Spinal cord (tissue), 9 donors: ENCODE measurements at regions not wholly inside any gene's neighbourhood (a gene's known extent, or its start where the extent isn't known, plus 50 kb on each side); places are given as distances from the start of the nearest gene placed in this dataset.
"Not testable (repeated sequence)": the region's sequence is repeated elsewhere in the genome, so short reads cannot be mapped to it uniquely, and the experiment has no call there.

Source experiments
- DNase-seq, 6 donors: peaks; one replicate each; pipeline versions ENCODE4 v3.0.0 to v3.0.0-alpha.2; 2013 to 2015; ENCODE audit warnings: low spot score in 6 of 6, low read depth in 4 of 6
- H3K27ac ChIP-seq: one replicate; pipeline ENCODE4 v1.5.1; 2013; ENCODE audit warnings: low read depth, low read length, control low read depth
- H3K27me3 ChIP-seq: one replicate; pipeline ENCODE4 v1.6.1; 2013; ENCODE audit warnings: low read length; ENCODE audit not compliant: control insufficient read depth, insufficient read depth
- H3K36me3 ChIP-seq: one replicate; pipeline ENCODE4 v1.6.1; 2013; ENCODE audit warnings: low read length; ENCODE audit not compliant: control insufficient read depth, insufficient read depth
- H3K4me1 ChIP-seq: one replicate; pipeline ENCODE4 v1.6.1; 2013; ENCODE audit warnings: low read length; ENCODE audit not compliant: control insufficient read depth, insufficient read depth
- H3K4me3 ChIP-seq: one replicate; pipeline ENCODE4 v1.5.1; 2013; ENCODE audit warnings: low read depth, low read length, control low read depth
- H3K9me3 ChIP-seq: one replicate; pipeline ENCODE4 v1.6.1; 2013; ENCODE audit warnings: low read length; ENCODE audit not compliant: control insufficient read depth, insufficient read depth
- WGBS: methylation state at CpG from one replicate; pipeline ENCODE4 v1.1.5; 2013; ENCODE audit warnings: missing lambda C conversion rate; ENCODE audit not compliant: insufficient coverage; 5-methylcytosine and 5-hydroxymethylcytosine counted together
- donor health status: healthy.

DNA sequence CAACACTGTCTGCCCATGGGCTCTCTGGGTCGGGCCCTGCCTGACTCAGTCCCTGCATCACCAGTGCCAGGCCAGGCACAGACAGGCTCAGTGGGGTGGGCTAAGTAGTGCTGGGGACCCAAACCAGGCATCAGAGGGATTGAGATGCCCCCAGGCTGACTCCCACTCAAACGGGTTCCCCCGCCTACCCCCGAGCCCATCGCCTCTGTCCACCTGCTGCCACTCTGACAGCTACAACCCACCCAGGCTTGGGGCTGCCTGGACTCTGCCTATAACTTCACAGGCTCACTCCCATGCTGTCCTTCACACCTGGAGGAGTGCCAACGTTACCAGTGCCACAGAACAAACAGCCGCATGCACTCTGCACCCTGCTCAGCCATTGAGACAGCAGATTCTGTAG, 186.1 kb upstream of the FOXD4L5 start:
- not testable (repeated sequence) for H3K4me1 ChIP-seq, H3K9me3 ChIP-seq, H3K27me3 ChIP-seq, H3K27ac ChIP-seq, DNase-seq, H3K4me3 ChIP-seq, H3K36me3 ChIP-seq
- WGBS: 88% methylated on average over 5 of the region's 7 CpGs

DNA sequence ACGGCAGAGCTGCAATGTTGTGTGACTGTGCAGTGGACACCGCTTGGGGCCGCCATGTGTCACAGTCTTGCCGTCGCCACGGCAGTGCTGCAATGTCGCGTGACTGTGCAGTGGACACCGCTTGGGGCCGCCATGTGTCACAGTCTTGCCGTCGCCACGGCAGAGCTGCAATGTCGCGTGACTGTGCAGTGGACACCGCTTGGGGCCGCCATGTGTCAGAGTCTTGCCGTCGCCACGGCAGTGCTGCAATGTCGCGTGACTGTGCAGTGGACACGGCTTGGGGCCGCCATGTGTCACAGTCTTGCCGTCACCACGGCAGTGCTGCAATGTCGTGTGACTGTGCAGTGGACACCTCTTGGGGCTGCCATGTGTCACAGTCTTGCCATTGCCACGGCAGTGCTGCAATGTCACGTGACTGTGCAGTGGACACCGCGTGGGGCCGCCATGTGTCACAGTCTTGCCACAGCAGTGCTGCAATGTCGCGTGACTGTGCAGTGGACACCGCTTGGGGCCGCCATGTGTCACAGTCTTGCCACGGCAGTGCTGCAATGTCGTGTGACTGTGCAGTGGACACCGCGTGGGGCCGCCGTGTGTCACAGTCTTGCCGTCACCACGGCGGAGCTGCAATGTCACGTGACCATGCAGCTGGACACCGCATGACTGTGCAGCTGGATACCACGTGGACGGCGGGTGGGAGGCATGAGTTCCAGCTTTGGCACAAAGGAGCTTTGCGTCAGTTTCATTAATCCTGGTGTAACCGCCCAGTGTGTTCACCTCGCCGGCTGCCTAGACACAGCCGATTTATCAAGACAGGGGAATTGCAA, 182.1 kb upstream of the FOXD4L5 start:
- H3K4me3 ChIP-seq, H3K27me3 ChIP-seq, H3K36me3 ChIP-seq, H3K27ac ChIP-seq, H3K9me3 ChIP-seq, DNase-seq, H3K4me1 ChIP-seq: not testable (repeated sequence)
- WGBS: 87% methylated on average over 49 of the region's 55 CpGs

GRCh38 chr9:65465246-65465895, 180.4 kb upstream of the FOXD4L5 start:
- H3K27ac ChIP-seq, H3K27me3 ChIP-seq, H3K36me3 ChIP-seq, H3K4me3 ChIP-seq, H3K9me3 ChIP-seq, H3K4me1 ChIP-seq, DNase-seq: not testable (repeated sequence)
- 88% methylated on average over 15 of the region's 17 CpGs for WGBS

DNA sequence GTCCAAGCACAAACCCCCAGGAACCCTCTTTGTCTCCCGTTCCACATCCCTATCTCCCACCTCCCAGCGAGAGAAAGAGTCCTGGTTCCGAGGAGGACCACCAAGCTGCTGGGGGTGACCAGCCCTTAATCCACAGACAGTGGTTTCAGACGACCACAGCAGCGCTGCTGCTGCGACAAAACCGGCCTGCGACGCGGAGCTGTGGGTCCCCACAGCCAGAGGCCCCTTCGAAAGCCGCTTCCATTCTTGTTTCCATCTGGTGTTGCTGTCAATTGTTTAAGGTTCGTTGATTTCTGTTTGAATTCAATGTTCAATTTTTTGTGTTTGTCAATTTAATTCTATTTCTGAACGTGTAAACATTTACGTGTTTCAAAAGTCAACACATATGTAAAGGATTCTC, 177.5 kb upstream of the FOXD4L5 start:
- not testable (repeated sequence) for H3K27me3 ChIP-seq, DNase-seq, H3K4me3 ChIP-seq, H3K4me1 ChIP-seq, H3K36me3 ChIP-seq, H3K27ac ChIP-seq, H3K9me3 ChIP-seq
- WGBS: 0% methylated on average over 1 of the region's 15 CpGs

DNA sequence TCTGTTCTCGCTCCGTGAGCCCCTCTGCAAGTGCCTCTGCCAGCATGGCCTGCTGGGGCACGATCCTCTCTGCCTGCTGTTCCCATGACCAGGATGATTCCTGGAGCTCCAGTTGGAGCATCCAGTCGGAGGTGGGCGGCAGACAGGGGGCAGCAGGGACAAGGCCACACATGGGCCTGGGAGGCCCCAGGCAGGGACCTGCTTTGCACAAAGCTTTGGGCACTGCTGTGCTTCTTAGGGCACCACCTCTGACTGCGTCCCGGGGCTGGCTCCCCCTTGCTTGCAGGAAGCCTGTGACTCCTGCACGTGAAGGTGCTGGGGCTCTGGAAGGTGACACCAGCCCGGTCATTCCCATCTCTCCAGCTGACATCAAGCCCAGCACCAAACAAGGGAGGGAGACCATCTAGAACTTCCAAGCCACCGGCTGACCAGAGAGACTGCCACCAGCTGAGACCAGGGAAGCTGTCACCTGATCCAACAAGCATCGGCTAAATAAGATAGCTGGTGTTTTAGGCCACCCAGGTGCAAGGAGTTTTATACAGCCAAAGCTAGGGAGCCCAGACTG, 174.8 kb upstream of the FOXD4L5 start:
- Histone ChIP-seq H3K4me3 (no peak overlapping the region), H3K27ac (no peak overlapping the region), H3K27me3 (no peaks in the 10 kb centered on the region), H3K36me3 (no peaks in the 10 kb centered on the region), H3K4me1 (no peaks in the 10 kb centered on the region), H3K9me3 (peaks cover 4% of the 10 kb centered on the region)
- WGBS: 71% methylated on average over 10 of the region's 11 CpGs
- DNase-seq: no peak

DNA sequence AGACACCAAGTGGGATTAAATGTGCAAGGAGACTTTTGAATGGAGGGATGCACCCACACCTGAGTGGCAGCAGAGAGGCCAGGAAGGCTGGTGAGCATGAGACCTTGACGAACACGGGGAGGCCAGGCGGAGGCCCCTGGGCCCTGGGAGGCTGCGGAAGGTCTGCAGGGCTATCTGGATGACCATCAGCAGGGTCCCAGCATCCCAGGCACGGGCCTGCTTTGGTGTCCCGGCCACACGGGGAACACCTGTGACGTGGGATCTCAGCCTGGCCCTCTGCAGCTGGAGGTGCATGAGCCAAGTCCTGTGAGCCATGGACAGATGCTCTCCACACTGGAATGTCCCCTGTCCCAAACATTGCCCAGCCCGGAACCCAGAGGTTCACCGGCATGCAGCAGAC, 174.0 kb upstream of the FOXD4L5 start:
- Histone ChIP-seq H3K4me1 (no peaks in the 10 kb centered on the region), H3K36me3 (no peaks in the 10 kb centered on the region), H3K27ac (no peak overlapping the region), H3K9me3 (peaks cover 4% of the 10 kb centered on the region), H3K27me3 (no peaks in the 10 kb centered on the region), H3K4me3 (no peak overlapping the region)
- DNase-seq: no peak
- 85% methylated on average over 9 of the region's 10 CpGs for WGBS

GRCh38 chr9:65458465-65458864, 173.5 kb upstream of the FOXD4L5 start:
- Histone ChIP-seq H3K4me3 (no peak overlapping the region), H3K9me3 (peaks cover 4% of the 10 kb centered on the region), H3K27ac (no peak overlapping the region), H3K4me1 (no peaks in the 10 kb centered on the region), H3K27me3 (no peaks in the 10 kb centered on the region), H3K36me3 (no peaks in the 10 kb centered on the region)
- DNase-seq: no peak
- WGBS: 92% methylated on average over 16 of the region's 20 CpGs

GRCh38 chr9:65456991-65457390, 172.0 kb upstream of the FOXD4L5 start:
- not testable (repeated sequence) for H3K27ac ChIP-seq, H3K27me3 ChIP-seq, H3K36me3 ChIP-seq, H3K4me3 ChIP-seq, DNase-seq, H3K4me1 ChIP-seq, H3K9me3 ChIP-seq
- 97% methylated on average over 13 of the region's 18 CpGs for WGBS

DNA sequence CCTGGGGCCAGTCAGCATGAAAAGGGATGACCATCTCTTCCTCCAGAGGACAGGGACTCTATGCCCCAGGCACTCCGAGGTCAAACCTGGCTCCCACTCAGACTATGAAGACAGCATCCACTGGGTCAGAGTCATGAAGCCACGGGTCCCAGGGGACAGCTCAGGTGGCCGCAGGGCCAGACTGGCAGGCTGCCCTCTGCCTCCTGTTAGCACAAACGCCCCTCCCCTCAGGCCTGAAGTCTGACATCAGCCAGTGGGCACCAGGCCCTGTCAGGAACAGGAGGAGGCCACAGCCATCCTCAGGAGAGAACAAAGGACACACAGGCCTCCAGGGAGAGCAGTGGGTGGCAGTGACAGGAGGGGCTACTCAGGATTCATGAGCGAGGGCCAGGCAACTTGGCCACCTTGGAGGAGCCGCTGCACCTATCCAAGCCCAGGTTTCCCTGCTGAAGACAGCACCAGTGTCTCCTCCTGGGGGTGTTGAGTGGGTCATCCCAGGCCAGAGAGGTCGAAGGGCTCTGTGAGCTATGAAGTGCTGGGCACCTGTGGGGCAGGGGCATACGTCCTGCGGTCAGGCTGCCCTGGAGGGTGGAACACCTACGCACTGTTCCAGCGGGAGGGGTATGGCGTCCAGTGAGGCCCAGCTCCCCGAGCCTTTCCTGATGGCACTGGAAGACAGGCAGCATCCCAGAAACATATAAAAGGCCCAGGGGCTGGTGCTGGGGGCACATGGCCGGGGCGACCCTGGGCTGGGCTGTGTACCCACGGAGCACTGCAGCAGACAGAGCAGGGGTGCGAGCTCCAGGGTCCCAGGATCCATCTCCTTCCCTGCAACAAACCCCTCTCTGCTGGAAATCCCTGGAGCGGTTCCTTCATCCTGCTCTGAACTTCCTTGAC, 171.0 kb upstream of the FOXD4L5 start:
- H3K9me3 ChIP-seq, H3K27me3 ChIP-seq, H3K4me3 ChIP-seq, H3K36me3 ChIP-seq, DNase-seq, H3K27ac ChIP-seq, H3K4me1 ChIP-seq: not testable (repeated sequence)
- WGBS: 69% methylated on average over 12 of the region's 18 CpGs
